NCI-H82 treated with DMSO at 0.1 percent for 48 hours (cell line): ENCODE measurements at regions not wholly inside any gene's neighbourhood (a gene's known extent, or its start where the extent isn't known, plus 50 kb on each side); places are given as distances from the start of the nearest gene placed in this dataset.

Experiments used
- DNase-seq: peaks from one replicate; lab custom pipeline; 2025; ENCODE audit not compliant: unreplicated experiment; lab: John Stamatoyannopoulos, UW

- DNase-seq, result no peak
Measured at GRCh38 chr6:147023148-147023547, 181.1 kb upstream of the STXBP5 start.

- no peak for DNase-seq
Measured at GRCh38 chr6:147023581-147023980, 180.6 kb upstream of the STXBP5 start.

DNA sequence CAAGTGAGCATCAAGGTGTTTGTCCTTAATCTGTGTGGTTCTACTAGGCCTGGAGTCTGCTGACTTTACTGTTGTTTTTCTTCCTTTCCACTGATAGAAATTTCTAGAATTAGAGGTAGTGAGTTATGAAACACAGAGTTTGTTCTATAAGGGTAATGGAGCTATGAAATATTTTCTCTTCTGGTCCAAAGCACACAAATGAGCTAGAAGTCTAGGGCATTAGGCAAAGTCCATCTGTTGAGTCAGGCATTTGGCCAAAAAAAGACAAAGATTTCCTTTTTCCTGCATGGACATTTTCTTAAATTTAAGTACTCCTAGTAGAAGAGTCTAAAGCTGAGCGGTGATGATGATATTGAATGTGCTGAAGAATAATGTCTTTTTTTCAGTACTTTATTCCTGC is 174.3 kb upstream of the STXBP5 start:
- no peak for DNase-seq

- no peak for DNase-seq
Measured at GRCh38 chr6:147033267-147033666, 170.9 kb upstream of the STXBP5 start.

GRCh38 chr6:147035886-147036285 is 168.3 kb upstream of the STXBP5 start:
- no peak for DNase-seq

GRCh38 chr6:147037881-147038280 is 166.3 kb upstream of the STXBP5 start:
- no peak for DNase-seq

DNA sequence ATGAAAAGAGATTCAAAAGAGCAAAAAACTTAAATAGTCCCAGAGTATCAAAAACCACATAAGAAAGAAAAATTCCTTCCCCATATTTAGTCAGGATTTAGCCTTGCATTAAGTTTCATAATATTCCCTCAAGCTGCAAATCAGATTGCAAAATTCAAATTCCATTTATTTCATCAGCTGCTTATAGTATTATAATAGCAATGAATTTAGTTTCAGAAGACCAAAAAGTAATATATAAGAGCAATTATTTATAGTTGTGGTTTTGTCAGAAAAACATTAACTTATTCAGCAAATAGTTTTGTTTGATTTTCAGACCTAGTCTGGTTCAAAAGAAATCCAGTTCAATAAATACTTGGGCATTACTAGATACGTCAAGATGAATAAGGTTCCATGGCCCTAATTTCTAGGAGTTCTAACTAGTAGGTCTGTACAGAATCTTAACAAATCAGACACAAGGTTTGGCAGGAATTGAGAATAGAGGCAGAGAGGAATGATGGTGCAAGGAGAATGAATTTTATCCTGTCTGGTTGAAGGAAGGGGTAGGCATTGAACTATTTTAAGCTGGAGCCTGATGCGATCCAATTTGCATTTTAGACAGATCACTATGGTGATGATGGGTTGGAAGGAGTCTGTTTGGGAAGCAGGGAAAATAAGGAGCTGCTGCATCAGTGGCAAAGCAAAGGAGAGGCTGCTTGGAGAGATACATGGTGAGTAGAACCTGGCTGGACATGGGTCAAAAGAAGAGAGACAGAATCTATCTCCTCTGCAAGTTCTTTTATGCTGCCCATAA is 163.9 kb upstream of the STXBP5 start:
- no peak for DNase-seq

- no peak for DNase-seq
Measured at GRCh38 chr6:147042679-147043078, 161.5 kb upstream of the STXBP5 start.

GRCh38 chr6:147043994-147044477 is 160.2 kb upstream of the STXBP5 start:
- DNase-seq, result no peak

- DNase-seq, result peak; percentile 68
Measured at GRCh38 chr6:147046141-147046877, 157.9 kb upstream of the STXBP5 start.

DNA sequence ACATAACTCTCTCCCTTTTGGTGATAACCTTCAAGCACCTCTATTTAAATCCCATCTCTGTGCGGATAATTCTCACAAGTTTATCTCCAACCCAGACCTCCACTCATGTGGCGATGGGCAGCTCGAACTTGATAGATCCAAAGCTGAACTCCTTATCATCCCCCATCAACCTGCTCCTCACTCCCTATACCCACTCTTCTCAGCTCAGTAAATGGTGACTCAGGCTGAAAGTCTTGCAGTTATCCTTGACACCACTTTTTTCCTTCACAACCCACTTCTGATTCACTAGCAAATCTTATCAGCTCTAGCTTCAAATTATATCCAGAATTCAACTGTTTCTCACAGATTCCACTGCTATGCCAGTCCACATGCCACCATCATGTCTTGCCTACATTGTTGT is 155.3 kb upstream of the STXBP5 start:
- DNase-seq, result no peak

DNA sequence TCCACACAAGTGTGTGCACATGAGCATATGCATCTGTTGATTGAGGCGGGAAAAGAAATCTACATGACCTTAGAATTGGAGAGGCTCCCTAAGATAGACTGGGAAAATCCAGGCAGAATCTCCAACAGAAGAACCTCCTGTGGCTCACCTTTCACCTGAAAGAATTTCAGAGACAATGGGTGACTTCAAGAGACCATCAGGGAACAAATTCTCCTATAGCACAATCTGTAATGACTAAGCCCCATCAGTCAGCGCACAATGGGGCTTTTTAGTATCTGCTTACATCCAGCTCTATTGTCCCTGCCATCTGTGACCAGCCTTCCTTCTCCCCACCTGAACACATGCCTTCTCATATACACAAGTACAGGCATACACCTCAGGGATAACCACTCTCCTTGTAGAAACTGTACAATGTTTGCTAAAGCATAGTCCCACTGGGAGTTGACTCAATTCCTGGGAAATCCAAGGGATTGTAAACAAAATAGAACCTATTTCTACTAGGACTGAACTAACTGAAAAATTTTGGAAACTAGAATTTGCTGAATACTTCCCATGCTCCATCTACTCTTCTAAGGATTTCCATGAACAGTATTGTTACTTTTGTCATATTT is 150.8 kb upstream of the STXBP5 start:
- DNase-seq, result no peak

- DNase-seq, result peak; percentile 71
Measured at GRCh38 chr6:147054158-147054557, 150.1 kb upstream of the STXBP5 start.

GRCh38 chr6:147054871-147055270 is 149.3 kb upstream of the STXBP5 start:
- no peak for DNase-seq

DNA sequence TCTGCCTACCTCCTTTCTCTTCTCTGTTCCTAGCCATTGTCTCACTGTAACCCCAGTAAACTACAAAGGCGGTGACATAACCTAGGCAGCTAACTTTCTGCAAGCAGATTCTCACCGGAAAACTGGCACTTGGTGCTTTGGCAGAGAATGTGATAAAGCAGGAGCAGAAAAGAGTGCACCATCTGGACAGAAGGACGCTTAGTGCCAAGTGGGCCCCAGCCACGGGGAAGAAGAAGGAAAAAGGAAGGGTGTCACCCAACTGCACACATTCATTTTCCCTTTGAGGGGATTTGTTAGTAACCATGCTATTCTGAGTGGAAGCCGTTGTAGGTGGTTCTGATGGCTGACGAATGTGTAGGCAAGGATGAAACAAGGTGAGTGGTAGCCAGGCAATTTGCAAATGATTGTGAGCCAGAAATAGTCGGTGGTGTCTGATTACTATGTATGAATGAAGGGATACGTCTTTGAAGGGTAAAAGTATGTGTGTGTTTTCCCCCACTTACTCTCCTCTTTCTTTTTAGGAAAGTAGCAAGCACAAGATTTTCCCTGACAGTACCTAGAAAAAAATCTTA is 148.3 kb upstream of the STXBP5 start:
- DNase-seq, result no peak

GRCh38 chr6:147057188-147057587 is 147.0 kb upstream of the STXBP5 start:
- DNase-seq, result peak; percentile 5

- DNase-seq, result no peak
Measured at GRCh38 chr6:147057705-147058342, 146.4 kb upstream of the STXBP5 start.

DNA sequence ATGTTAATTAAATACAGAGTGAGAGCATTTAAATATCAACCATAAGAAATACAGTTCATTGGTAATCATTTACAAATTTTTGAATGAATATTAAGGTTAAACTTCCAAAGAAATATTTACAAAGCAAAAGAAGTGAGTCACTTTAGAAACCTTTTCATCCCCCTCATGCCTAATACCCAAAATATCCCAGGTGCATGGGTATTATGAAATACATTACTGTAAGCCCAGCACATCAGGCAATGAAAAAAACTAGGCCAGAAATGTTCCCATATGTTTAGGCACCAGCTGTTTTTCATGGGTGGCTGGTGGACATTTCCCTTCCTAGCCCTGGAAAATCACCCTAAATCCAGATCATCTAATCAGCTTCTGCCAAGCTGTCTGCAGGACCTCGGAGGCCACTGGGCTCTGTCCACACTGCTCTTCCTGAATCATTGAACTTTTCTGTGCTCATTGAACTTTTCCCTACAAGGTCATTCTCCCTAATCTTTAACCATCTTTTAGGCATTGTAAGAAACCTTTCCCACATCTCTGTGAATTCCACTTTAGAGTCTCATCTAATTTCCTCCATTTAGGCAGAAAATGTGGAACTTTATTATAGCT is 145.3 kb upstream of the STXBP5 start:
- peak; percentile 31 for DNase-seq

GRCh38 chr6:147060636-147061035 is 143.6 kb upstream of the STXBP5 start:
- no peak for DNase-seq

- no peak for DNase-seq
Measured at GRCh38 chr6:147061252-147061651, 143.0 kb upstream of the STXBP5 start.
